MCF 10A (cell line): ENCODE measurements at regions not wholly inside any gene's neighbourhood (a gene's known extent, or its start where the extent isn't known, plus 50 kb on each side); places are given as distances from the start of the nearest gene placed in this dataset.

Experiments
- BruUV-seq: library from RNA; stranded (reverse); fragments of 400-500 nt; replicated peaks from 2 replicates; lab custom pipeline; 2021; lab: Mats Ljungman, UMichigan
- CTCF ChIA-PET: fragments of 300-600 bp; sonication (Branson Sonifier 250); formaldehyde crosslinking; extraction: SDS; loops from one replicate; lab custom pipeline; 2021; ENCODE audit warnings: antibody characterized with exemption, inconsistent platforms; lab: Yijun Ruan, JAX
- POLR2A ChIA-PET: fragments of 300-600, 350-650 bp; sonication (Branson Sonifier 250); formaldehyde crosslinking; extraction: SDS; loops from one replicate; lab custom pipeline; 2020; ENCODE audit warnings: antibody characterized with exemption, inconsistent platforms; lab: Yijun Ruan, JAX
- DNase-seq: peaks from one replicate; pipeline ENCODE4 v3.0.0-alpha.2; 2018; ENCODE audit not compliant: unreplicated experiment
- H3K27ac Mint-ChIP-seq: one replicate; pipeline ENCODE4 v1.8.0; 2022; ENCODE audit warnings: mild to moderate bottlenecking, low read depth, mixed read lengths; ENCODE audit not compliant: unreplicated experiment
- H3K27me3 Mint-ChIP-seq: one replicate; pipeline ENCODE4 v1.8.0; 2022; ENCODE audit warnings: mixed read lengths; ENCODE audit not compliant: insufficient read depth, unreplicated experiment
- H3K36me3 Mint-ChIP-seq: one replicate; pipeline ENCODE4 v1.8.0; 2022; ENCODE audit warnings: mild to moderate bottlenecking, moderate library complexity, mixed read lengths; ENCODE audit not compliant: insufficient read depth, unreplicated experiment
- H3K4me1 Mint-ChIP-seq: one replicate; pipeline ENCODE4 v1.8.0; 2022; ENCODE audit warnings: mixed read lengths; ENCODE audit not compliant: insufficient read depth, unreplicated experiment
- H3K4me3 Mint-ChIP-seq: one replicate; pipeline ENCODE4 v1.8.0; 2022; ENCODE audit warnings: mild to moderate bottlenecking, moderate library complexity, mixed read lengths; ENCODE audit not compliant: unreplicated experiment
- H3K9me3 Mint-ChIP-seq: one replicate; pipeline ENCODE4 v1.8.0; 2022; ENCODE audit warnings: mixed read lengths; ENCODE audit not compliant: unreplicated experiment
- CTCF ChIP-seq: fragments of 200-600 bp; IDR thresholded peaks from one replicate; pipeline ENCODE4 v1.8.0; 2022; ENCODE audit warnings: antibody characterized with exemption, mild to moderate bottlenecking; ENCODE audit not compliant: unreplicated experiment
- intact Hi-C: fragments of 100-400 bp; cut with micrococcal nuclease; formaldehyde crosslinking; loops from 2 replicates; pipeline ENCODE4 v1.14.1; 2022

GRCh38 chr1:29639156-29639736 lies 402.9 kb downstream of the PTPRU start:
- Mint-ChIP-seq H3K4me3 (no peak overlapping the region), H3K27me3 (no peaks in the 10 kb centered on the region), H3K27ac (peak overlapping the region; percentile 55), H3K4me1 (peaks cover 6% of the 10 kb centered on the region), H3K36me3 (no peaks in the 10 kb centered on the region), H3K9me3 (no peaks in the 10 kb centered on the region)
- CTCF ChIA-PET, result interaction anchor here (0.6 to 1.8 kb wide), 4 partner anchors 12 to 103 kb away, joined by 3 to 4 read pairs (median 3); no protein-coding TSS in a partner anchor
- peak; percentile 81 for DNase-seq
- BruUV-seq, result no TSS peak
- POLR2A ChIA-PET, result interaction anchor here (0.6 to 0.7 kb wide), 2 partner anchors 14 to 21 kb away, joined by 3 read pairs; no protein-coding TSS in a partner anchor
- intact Hi-C loops, result no loop called here
- no peak for TF ChIP-seq CTCF

GRCh38 chr1:29638281-29638680 lies 402.0 kb downstream of the PTPRU start:
- Mint-ChIP-seq H3K9me3 (no peaks in the 10 kb centered on the region), H3K36me3 (no peaks in the 10 kb centered on the region), H3K4me1 (peaks cover 6% of the 10 kb centered on the region), H3K27me3 (no peaks in the 10 kb centered on the region), H3K27ac (no peak overlapping the region), H3K4me3 (no peak overlapping the region)
- ChIA-PET CTCF (no interaction called here), POLR2A (no interaction called here)
- intact Hi-C loops, result no loop called here
- no TSS peak for BruUV-seq
- no peak for TF ChIP-seq CTCF
- no peak for DNase-seq

- TF ChIP-seq CTCF, result no peak
- Mint-ChIP-seq H3K4me1 (peaks cover 6% of the 10 kb centered on the region), H3K27ac (no peak overlapping the region), H3K4me3 (no peak overlapping the region), H3K27me3 (no peaks in the 10 kb centered on the region), H3K36me3 (no peaks in the 10 kb centered on the region), H3K9me3 (no peaks in the 10 kb centered on the region)
- intact Hi-C loops, result no loop called here
- ChIA-PET POLR2A (interaction anchor here (0.6 kb wide), 1 partner anchor 52 kb away, joined by 3 read pairs; no protein-coding TSS in a partner anchor), CTCF (interaction anchor here (0.6 kb wide), 1 partner anchor 50 kb away, joined by 5 read pairs; no protein-coding TSS in a partner anchor)
- no peak for DNase-seq
- BruUV-seq, result no TSS peak
Measured at GRCh38 chr1:29636936-29637335, 400.6 kb downstream of the PTPRU start.

GRCh38 chr1:29635501-29636263 lies 399.4 kb downstream of the PTPRU start:
- DNase-seq, result no peak
- Mint-ChIP-seq H3K4me3 (no peak overlapping the region), H3K4me1 (peaks cover 6% of the 10 kb centered on the region), H3K27ac (no peak overlapping the region), H3K9me3 (no peaks in the 10 kb centered on the region), H3K36me3 (no peaks in the 10 kb centered on the region), H3K27me3 (no peaks in the 10 kb centered on the region)
- BruUV-seq, result no TSS peak
- intact Hi-C loops, result no loop called here
- ChIA-PET POLR2A (no interaction called here), CTCF (no interaction called here)
- no peak for TF ChIP-seq CTCF
